ENCODE measurements at regions not wholly inside any gene's neighbourhood (a gene's known extent, or its start where the extent isn't known, plus 50 kb on each side); places are given as distances from the start of the nearest gene placed in this dataset.

DNA sequence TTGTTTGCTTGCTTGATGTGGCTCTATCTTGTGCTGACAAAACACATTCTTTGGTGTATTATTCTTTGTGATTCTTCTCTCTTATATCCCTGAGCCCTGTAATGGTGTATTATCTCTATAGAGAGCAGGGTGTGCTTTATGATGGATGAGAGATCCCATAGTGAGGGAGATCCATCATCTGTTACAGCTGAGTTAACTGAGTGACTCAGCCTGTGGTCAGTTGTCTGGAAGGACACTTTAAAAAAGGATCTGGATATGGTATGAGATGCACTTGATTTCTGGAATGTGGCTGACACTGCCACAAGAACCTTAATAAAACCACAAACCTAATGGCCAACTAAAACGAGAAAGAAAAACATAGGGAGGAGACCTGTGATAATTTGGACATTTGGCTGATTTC, 461.4 kb upstream of the SYT1 start:
- H3K23ac ChIP-seq (ENCODE audit: low read depth, low read length): no peak overlapping the region
- no peaks in the 10 kb centered on the region for H3K36me3 ChIP-seq (ENCODE audit: control insufficient read depth, insufficient read depth, low read length)
- CTCF ChIA-PET: interaction anchor here (1.0 kb wide), 1 partner anchor 18 kb away, joined by 3 read pairs; no protein-coding TSS in a partner anchor
- no peaks in the 10 kb centered on the region for H3K79me1 ChIP-seq (ENCODE audit: low read depth in 1 of 2, low read length in 2 of 2)
- H4K8ac ChIP-seq (ENCODE audit: low read depth in 2 of 2, low read length in 2 of 2): no peak overlapping the region
- no peak overlapping the region for H2BK120ac ChIP-seq (ENCODE audit: low read depth, low read length)
- H2AK5ac ChIP-seq (ENCODE audit: low read depth, low read length): no peak overlapping the region
- no peak overlapping the region for H3K9ac ChIP-seq (ENCODE audit: low read depth, low read length)
- no peak overlapping the region for H2BK5ac ChIP-seq (ENCODE audit: low read depth, low read length, poor library complexity, severe bottlenecking)
- H3K4me3 ChIP-seq (ENCODE audit: insufficient read depth, low read depth, low read length): no peak overlapping the region
- H3K27ac ChIP-seq (ENCODE audit: insufficient read depth, low read length): no peak overlapping the region
- intact Hi-C loops (cut with micrococcal nuclease) (loop anchor here (5.0 kb wide), 1 partner anchor 124 kb away; no protein-coding TSS in a partner anchor), dilution Hi-C loops (cut with HindIII; ENCODE audit: low sequenced_read_pairs, unreplicated experiment) (no loop called here), in situ Hi-C loops (cut with MboI; ENCODE audit: low sequenced_read_pairs) (no loop called here)
- no peaks in the 10 kb centered on the region for H4K20me1 ChIP-seq (ENCODE audit: insufficient read depth, low read length)
- H3K18ac ChIP-seq (ENCODE audit: low read depth, low read length): no peak overlapping the region
- H3K27me3 ChIP-seq (ENCODE audit: control insufficient read depth, insufficient read depth, low read length): no peaks in the 10 kb centered on the region; the same call in 1 of the 2 replicates
- no peaks in the 10 kb centered on the region; the same call in 1 of the 2 replicates for H3K4me1 ChIP-seq (ENCODE audit: control insufficient read depth, insufficient read depth, low read length)
- no peaks in the 10 kb centered on the region for H3K9me3 ChIP-seq (ENCODE audit: control insufficient read depth, insufficient read depth, low read length)
- DNase-seq (peak; percentile 47), ATAC-seq (ENCODE audit: low read depth) (peak; percentile 59; the same call in 1 of the 2 replicates)
- H3K4me2 ChIP-seq (ENCODE audit: low read depth, low read length): no peak overlapping the region; the same call in 1 of the 2 replicates
- no peak overlapping the region for H3K14ac ChIP-seq (replicated peaks; ENCODE audit: low read depth, low read length)
- no peak overlapping the region for H4K5ac ChIP-seq (ENCODE audit: low read depth, low read length)
- no TSS peak for BruUV-seq (replicated peaks)
- H3K56ac ChIP-seq (ENCODE audit: extremely low read depth, insufficient read depth, low read length): no peak overlapping the region
- whole genome bisulfite sequencing, 2 experiments (ENCODE audit: extremely low coverage in 2 of 2, insufficient read length in 1 of 2): no CpG with 5 or more reads among the region's 1 CpG
- no peak overlapping the region for H3K4ac ChIP-seq (ENCODE audit: low read depth, low read length)
- no peak overlapping the region for H4K91ac ChIP-seq (ENCODE audit: insufficient read depth, low read depth, low read length)
- TF ChIP-seq MXI1 (IDR thresholded peaks at IDR 0.05; ENCODE audit: borderline replicate concordance, low read depth, low read length) (no peak), RCOR1 (IDR thresholded peaks at IDR 0.05; ENCODE audit: insufficient replicate concordance, low read length) (no peak), POLR2A (IDR thresholded peaks at IDR 0.05; ENCODE audit: low read depth, low read length) (no peak), RFX5 (IDR thresholded peaks at IDR 0.05; ENCODE audit: low read depth, low read length) (no peak), FOS (IDR thresholded peaks at IDR 0.05; ENCODE audit: low read depth, low read length) (no peak), NFE2L2 (IDR thresholded peaks at IDR 0.05; ENCODE audit: low read depth, low read length) (no peak), SMC3 (IDR thresholded peaks at IDR 0.05; ENCODE audit: low read depth, low read length) (no peak), BHLHE40 (IDR thresholded peaks at IDR 0.05; ENCODE audit: low read depth, low read length) (no peak), RAD21 (IDR thresholded peaks at IDR 0.05; ENCODE audit: low read length) (no peak), MAFK (IDR thresholded peaks at IDR 0.05; ENCODE audit: low read depth, low read length) (no peak), CHD1 (IDR thresholded peaks at IDR 0.05; ENCODE audit: low read depth, low read length) (no peak), MAZ (IDR thresholded peaks at IDR 0.05; ENCODE audit: borderline replicate concordance, low read depth, low read length) (no peak)
- TF ChIP-seq, protein P1, sequence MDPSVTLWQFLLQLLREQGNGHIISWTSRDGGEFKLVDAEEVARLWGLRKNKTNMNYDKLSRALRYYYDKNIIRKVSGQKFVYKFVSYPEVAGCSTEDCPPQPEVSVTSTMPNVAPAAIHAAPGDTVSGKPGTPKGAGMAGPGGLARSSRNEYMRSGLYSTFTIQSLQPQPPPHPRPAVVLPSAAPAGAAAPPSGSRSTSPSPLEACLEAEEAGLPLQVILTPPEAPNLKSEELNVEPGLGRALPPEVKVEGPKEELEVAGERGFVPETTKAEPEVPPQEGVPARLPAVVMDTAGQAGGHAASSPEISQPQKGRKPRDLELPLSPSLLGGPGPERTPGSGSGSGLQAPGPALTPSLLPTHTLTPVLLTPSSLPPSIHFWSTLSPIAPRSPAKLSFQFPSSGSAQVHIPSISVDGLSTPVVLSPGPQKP (IDR thresholded peaks at IDR 0.05; ENCODE audit: borderline replicate concordance, low read depth, low read length): no peak
- TF ChIP-seq, protein P2, sequence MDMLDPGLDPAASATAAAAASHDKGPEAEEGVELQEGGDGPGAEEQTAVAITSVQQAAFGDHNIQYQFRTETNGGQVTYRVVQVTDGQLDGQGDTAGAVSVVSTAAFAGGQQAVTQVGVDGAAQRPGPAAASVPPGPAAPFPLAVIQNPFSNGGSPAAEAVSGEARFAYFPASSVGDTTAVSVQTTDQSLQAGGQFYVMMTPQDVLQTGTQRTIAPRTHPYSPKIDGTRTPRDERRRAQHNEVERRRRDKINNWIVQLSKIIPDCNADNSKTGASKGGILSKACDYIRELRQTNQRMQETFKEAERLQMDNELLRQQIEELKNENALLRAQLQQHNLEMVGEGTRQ (IDR thresholded peaks at IDR 0.05; ENCODE audit: low read depth, low read length): no peak
- TF ChIP-seq, protein P3, sequence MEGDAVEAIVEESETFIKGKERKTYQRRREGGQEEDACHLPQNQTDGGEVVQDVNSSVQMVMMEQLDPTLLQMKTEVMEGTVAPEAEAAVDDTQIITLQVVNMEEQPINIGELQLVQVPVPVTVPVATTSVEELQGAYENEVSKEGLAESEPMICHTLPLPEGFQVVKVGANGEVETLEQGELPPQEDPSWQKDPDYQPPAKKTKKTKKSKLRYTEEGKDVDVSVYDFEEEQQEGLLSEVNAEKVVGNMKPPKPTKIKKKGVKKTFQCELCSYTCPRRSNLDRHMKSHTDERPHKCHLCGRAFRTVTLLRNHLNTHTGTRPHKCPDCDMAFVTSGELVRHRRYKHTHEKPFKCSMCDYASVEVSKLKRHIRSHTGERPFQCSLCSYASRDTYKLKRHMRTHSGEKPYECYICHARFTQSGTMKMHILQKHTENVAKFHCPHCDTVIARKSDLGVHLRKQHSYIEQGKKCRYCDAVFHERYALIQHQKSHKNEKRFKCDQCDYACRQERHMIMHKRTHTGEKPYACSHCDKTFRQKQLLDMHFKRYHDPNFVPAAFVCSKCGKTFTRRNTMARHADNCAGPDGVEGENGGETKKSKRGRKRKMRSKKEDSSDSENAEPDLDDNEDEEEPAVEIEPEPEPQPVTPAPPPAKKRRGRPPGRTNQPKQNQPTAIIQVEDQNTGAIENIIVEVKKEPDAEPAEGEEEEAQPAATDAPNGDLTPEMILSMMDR (conservative IDR thresholded peaks at IDR 0.05; ENCODE audit: low read depth, low read length): no peak
- no peak overlapping the region for H2AFZ ChIP-seq (replicated peaks; ENCODE audit: low read length, poor library complexity)
- H2BK15ac ChIP-seq (ENCODE audit: low read depth, low read length): no peak overlapping the region
- H2BK20ac ChIP-seq (ENCODE audit: low read depth, low read length): no peak overlapping the region
- no peak overlapping the region for H2AK9ac ChIP-seq (replicated peaks; ENCODE audit: low read depth, low read length, poor library complexity)
- POLR2A ChIA-PET (ENCODE audit: unreplicated experiment): no interaction called here
- H3K9me1 ChIP-seq (ENCODE audit: insufficient read depth, low read length): no peaks in the 10 kb centered on the region
